ENCODE measurements at regions not wholly inside any gene's neighbourhood (a gene's known extent, or its start where the extent isn't known, plus 50 kb on each side); places are given as distances from the start of the nearest gene placed in this dataset.

GRCh38 chr3:101065962-101066361 is 72.7 kb upstream of the ABI3BP start:
- no TSS peak for BruUV-seq (replicated peaks)
- Histone ChIP-seq H2AFZ (replicated peaks; ENCODE audit: low read length, poor library complexity) (no peak overlapping the region), H3K9me1 (ENCODE audit: insufficient read depth, low read length) (peaks cover 6% of the 10 kb centered on the region; the same call in 1 of the 2 replicates), H3K9me3 (ENCODE audit: control insufficient read depth, insufficient read depth, low read length) (no peaks in the 10 kb centered on the region), H4K5ac (ENCODE audit: low read depth, low read length) (peak overlapping the region; percentile 81; the same call in 1 of the 2 replicates), H4K20me1 (ENCODE audit: insufficient read depth, low read length) (no peaks in the 10 kb centered on the region), H3K14ac (replicated peaks; ENCODE audit: low read depth, low read length) (peak overlapping the region; percentile 86), H4K8ac (ENCODE audit: low read depth in 2 of 2, low read length in 2 of 2) (peak overlapping the region in 1 of 2 experiments; percentile 79; a peak in 2 of 4 replicates), H3K4me1 (ENCODE audit: control insufficient read depth, insufficient read depth, low read length) (peaks cover 15% of the 10 kb centered on the region), H3K18ac (ENCODE audit: low read depth, low read length) (peak overlapping the region; percentile 97), H3K4me2 (ENCODE audit: low read depth, low read length) (peak overlapping the region; percentile 90), H2BK20ac (ENCODE audit: low read depth, low read length) (peak overlapping the region; percentile 92), H3K27ac (ENCODE audit: insufficient read depth, low read length) (peak overlapping the region; percentile 30; the same call in 1 of the 2 replicates), H3K56ac (ENCODE audit: extremely low read depth, insufficient read depth, low read length) (peak overlapping the region; percentile 86), H3K79me1 (ENCODE audit: low read depth in 1 of 2, low read length in 2 of 2) (no peaks in the 10 kb centered on the region), H2BK15ac (ENCODE audit: low read depth, low read length) (peak overlapping the region; percentile 22; the same call in 1 of the 3 replicates), H3K4me3 (ENCODE audit: insufficient read depth, low read depth, low read length) (no peak overlapping the region), H4K91ac (ENCODE audit: insufficient read depth, low read depth, low read length) (peak overlapping the region; percentile 14; the same call in 1 of the 2 replicates), H2AK5ac (ENCODE audit: low read depth, low read length) (no peak overlapping the region), H3K4ac (ENCODE audit: low read depth, low read length) (peak overlapping the region; percentile 79; the same call in 1 of the 2 replicates), H2AK9ac (replicated peaks; ENCODE audit: low read depth, low read length, poor library complexity) (no peak overlapping the region), H2BK120ac (ENCODE audit: low read depth, low read length) (peak overlapping the region; percentile 92), H3K9ac (ENCODE audit: low read depth, low read length) (no peak overlapping the region), H3K23ac (ENCODE audit: low read depth, low read length) (peak overlapping the region; percentile 80; the same call in 1 of the 2 replicates), H3K36me3 (ENCODE audit: control insufficient read depth, insufficient read depth, low read length) (no peaks in the 10 kb centered on the region), H3K27me3 (ENCODE audit: control insufficient read depth, insufficient read depth, low read length) (no peaks in the 10 kb centered on the region), H2BK5ac (ENCODE audit: low read depth, low read length, poor library complexity, severe bottlenecking) (peak overlapping the region; percentile 98)
- ChIA-PET POLR2A (ENCODE audit: unreplicated experiment) (no interaction called here), CTCF (interaction anchor here (1.8 kb wide), 1 partner anchor 28 kb away, joined by 5 read pairs; no protein-coding TSS in a partner anchor)
- dilution Hi-C loops (cut with HindIII; ENCODE audit: low sequenced_read_pairs, unreplicated experiment): no loop called here
- in situ Hi-C loops (cut with MboI; ENCODE audit: low sequenced_read_pairs): no loop called here
- ATAC-seq (ENCODE audit: low read depth): peak; percentile 89
- no CpG with 5 or more reads among the region's 3 CpGs for WGBS, 2 experiments (ENCODE audit: extremely low coverage in 2 of 2, insufficient read length in 1 of 2)
- DNase-seq: peak; percentile 96
- TF ChIP-seq MXI1 (IDR thresholded peaks at IDR 0.05; ENCODE audit: borderline replicate concordance, low read depth, low read length): no peak
- TF ChIP-seq RAD21 (IDR thresholded peaks at IDR 0.05; ENCODE audit: low read length): no peak
- no peak for TF ChIP-seq USF2 (IDR thresholded peaks at IDR 0.05; ENCODE audit: low read depth, low read length)
- no peak for TF ChIP-seq RFX5 (IDR thresholded peaks at IDR 0.05; ENCODE audit: low read depth, low read length)
- no peak for TF ChIP-seq POLR2A (IDR thresholded peaks at IDR 0.05; ENCODE audit: low read depth, low read length)
- no peak for TF ChIP-seq SMC3 (IDR thresholded peaks at IDR 0.05; ENCODE audit: low read depth, low read length)
- TF ChIP-seq FOS (IDR thresholded peaks at IDR 0.05; ENCODE audit: low read depth, low read length): peak; percentile 72
- no peak for TF ChIP-seq BHLHE40 (IDR thresholded peaks at IDR 0.05; ENCODE audit: low read depth, low read length)
- no peak for TF ChIP-seq ELK1 (IDR thresholded peaks at IDR 0.05; ENCODE audit: borderline replicate concordance, low read depth, low read length)
- no peak for TF ChIP-seq MAZ (IDR thresholded peaks at IDR 0.05; ENCODE audit: borderline replicate concordance, low read depth, low read length)
- no peak for TF ChIP-seq RCOR1 (IDR thresholded peaks at IDR 0.05; ENCODE audit: insufficient replicate concordance, low read length)
- peak; percentile 31; the same call in 1 of the 2 replicates for TF ChIP-seq MAFK (IDR thresholded peaks at IDR 0.05; ENCODE audit: low read depth, low read length)
- peak; percentile 87 for TF ChIP-seq NFE2L2 (IDR thresholded peaks at IDR 0.05; ENCODE audit: low read depth, low read length)
- TF ChIP-seq CEBPB (IDR thresholded peaks at IDR 0.05; ENCODE audit: low read depth, low read length): no peak
- intact Hi-C loops (cut with micrococcal nuclease): loop anchor here (5.0 kb wide), 1 partner anchor 174 kb away; no protein-coding TSS in a partner anchor

All from IMR-90 (cell line).